HPDE6-E6E7 (cell line): ENCODE measurements at regions not wholly inside any gene's neighbourhood (a gene's known extent, or its start where the extent isn't known, plus 50 kb on each side); places are given as distances from the start of the nearest gene placed in this dataset.

Source experiments
- DNase-seq: peaks from one replicate; pipeline ENCODE4 v3.0.0; 2011; ENCODE audit warnings: missing footprints; ENCODE audit errors: extremely low spot score

GRCh38 chr6:21423106-21423854 lies 170.3 kb upstream of the SOX4 start:
- DNase-seq: no peak

DNA sequence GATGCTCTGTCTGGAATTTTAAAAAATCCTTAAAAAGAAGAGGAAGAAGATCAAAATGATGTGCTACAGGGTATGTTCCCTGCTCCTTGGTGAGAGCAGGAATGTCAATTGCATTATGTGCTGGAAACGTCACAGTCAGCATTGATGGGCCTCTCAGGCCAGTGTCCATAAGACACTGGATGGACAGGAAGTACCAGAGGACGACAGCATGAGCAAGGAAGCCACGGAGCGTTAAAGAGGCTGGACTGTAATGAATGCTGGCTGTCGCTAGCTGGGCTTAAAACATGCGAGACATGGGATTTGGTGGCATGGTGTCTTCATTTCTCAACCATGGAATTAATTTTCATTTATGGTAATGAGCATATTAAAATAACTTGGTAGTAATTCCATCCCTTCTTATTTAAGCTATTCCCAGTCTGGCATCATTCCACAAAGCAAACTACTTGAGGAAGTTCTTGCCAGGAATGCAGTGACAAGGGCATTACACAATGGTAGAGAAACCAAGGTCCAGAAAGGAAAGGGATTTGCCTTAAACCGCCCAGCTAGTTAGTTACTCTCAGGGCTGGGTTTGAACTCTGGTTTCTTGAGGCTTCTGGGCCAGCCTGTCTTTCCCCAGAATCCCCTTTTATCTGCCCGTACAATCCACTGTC lies 166.6 kb upstream of the SOX4 start:
- no peak for DNase-seq

GRCh38 chr6:21429291-21429690 lies 164.3 kb upstream of the SOX4 start:
- no peak for DNase-seq

DNA sequence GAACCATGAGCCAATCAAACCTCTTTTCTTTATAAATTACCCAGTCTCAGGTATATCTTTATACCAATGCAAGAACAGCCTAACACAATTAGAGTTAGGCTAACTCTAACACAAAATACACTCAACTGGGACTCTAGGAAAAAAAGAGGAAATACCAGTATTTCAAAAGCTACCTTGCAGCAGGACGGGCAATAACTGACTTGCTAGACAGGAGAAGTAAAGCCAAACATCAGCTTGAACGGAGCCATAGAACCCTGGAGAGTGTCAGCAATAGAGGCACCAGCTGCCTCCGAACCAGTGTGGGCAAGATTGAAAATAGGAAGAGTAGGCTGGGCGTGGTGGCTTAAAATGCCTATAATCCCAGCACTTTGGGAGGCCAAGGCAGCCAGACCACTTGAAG lies 162.0 kb upstream of the SOX4 start:
- no peak for DNase-seq

DNA sequence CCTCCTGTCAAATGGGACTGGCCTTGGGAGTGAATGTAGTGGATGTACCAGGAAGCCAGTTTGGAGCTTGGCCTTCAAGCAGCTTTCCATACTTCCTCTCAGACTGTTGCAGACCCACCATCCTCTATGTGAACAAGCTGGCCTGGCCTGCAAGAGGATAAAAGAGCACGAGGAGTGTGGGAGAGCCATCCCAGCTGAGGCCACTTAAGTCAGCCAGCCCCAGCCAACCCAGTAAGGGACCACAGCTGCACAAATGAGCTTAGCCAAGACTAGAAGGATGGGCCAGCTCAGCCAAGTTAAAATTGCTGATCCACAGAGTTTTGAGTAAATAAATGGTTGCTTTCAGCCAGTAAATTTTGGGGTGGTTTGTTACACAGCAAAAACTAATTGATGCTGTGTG lies 156.9 kb upstream of the SOX4 start:
- DNase-seq: no peak

GRCh38 chr6:21437581-21437980 lies 156.0 kb upstream of the SOX4 start:
- DNase-seq: no peak

DNA sequence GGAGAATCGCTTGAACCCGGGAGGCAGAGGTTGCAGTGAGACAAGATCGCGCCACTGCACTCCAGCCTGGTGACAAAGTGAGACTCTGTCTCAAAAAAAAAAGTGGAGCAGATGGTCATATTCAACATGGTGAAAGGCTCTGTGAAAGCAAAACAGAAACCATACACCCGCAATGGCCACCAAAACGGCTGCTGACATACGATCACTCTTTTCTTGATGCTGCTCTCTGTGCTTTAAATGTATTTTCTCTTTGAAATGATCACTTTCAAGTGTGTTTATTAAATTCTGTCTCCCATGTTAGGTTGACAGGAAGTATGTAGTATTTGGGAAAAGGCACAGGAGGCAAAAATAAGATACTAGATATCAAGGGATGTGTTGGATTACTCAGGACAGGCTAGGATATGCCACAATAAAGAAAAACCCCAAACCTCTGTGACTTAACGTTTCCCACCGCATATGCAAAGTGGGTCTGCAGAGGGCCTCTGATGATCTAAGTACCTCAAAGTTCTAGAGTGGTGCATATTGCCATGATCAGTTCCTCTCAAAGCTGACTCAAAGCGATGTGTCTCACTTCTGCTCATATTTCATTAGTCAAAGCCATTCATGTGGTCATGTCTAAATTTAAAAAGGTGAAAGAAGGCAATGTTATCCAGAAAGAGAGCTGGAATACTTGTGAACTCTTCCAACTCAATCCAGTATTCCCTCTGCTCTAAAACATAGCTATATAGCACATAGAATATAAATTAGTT lies 155.1 kb upstream of the SOX4 start:
- no peak for DNase-seq

DNA sequence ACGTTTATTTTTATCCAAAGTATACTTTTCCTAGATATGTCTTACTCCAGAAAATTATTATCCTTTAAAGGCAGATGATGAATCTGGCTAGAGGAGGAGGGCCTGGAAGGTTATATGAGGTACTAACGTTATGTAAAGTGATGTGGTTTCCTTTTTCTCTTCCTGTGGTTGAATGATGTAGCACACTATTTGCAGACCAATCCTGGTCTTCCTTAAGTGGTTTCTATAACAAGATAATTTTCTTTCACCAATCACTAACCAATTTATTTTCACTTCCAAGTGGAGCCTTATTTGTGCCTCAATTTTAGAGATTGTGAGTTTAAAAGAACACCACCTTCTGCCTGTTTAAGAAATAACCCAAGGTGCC lies 154.6 kb upstream of the SOX4 start:
- DNase-seq: no peak

GRCh38 chr6:21441386-21441785 lies 152.2 kb upstream of the SOX4 start:
- no peak for DNase-seq

GRCh38 chr6:21442874-21443273 lies 150.7 kb upstream of the SOX4 start:
- no peak for DNase-seq

DNA sequence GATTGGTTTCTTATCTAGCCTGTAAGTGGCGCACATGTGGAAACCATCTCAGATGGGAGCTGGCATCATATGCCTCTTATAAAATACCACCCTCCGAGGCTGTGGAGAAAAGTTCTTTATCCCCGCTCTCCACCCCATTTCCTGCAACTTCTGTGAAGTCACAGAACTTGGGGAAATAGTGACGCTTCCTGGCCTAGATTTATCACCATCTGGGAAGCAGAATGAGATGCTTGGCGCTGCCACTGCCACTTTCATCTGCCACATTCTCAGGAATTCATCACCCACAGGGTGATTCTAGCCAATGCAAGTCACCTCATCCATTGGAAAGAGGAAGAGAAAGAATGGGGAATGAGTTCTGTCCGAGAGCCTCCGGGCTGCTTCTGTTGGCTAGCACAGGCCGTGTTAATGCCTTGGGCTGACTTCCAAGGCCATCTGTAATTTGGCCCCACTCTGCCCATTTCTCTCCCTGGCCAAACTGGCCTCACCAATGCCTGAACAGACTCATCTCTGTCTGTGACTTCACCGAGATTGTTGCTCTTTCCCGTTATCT lies 148.8 kb upstream of the SOX4 start:
- no peak for DNase-seq

DNA sequence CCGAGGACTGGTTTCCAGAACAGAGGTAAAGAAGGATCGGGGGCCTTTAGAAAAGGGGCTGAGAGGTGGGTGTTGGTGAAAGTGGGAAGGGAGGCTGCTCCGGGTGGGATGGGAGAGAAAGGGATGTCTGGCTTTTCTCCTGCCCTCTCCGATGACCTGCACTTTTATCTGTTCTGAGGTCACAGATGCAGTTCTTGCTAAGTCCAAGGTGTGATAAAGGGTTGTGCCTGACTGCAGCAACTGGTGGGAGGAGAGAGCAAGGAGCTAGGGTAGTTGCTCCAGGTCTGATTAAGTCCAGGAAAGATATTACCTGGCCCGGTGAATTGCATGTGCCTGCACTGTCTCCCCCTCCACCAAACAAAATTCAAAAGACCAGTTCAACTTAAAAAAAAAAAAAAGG lies 145.6 kb upstream of the SOX4 start:
- no peak for DNase-seq

GRCh38 chr6:21448485-21449109 lies 145.0 kb upstream of the SOX4 start:
- DNase-seq: no peak

GRCh38 chr6:21450149-21450548 lies 143.4 kb upstream of the SOX4 start:
- no peak for DNase-seq

- no peak for DNase-seq
Measured at GRCh38 chr6:21450628-21451027, 142.9 kb upstream of the SOX4 start.

GRCh38 chr6:21451546-21452013 lies 142.0 kb upstream of the SOX4 start:
- DNase-seq: no peak

- DNase-seq: no peak
Measured at GRCh38 chr6:21454262-21454661, 139.3 kb upstream of the SOX4 start.

- DNase-seq: no peak
Measured at GRCh38 chr6:21455071-21455470, 138.5 kb upstream of the SOX4 start.

- DNase-seq: no peak
Measured at GRCh38 chr6:21457647-21458046, 135.9 kb upstream of the SOX4 start.

GRCh38 chr6:21459641-21460040 lies 133.9 kb upstream of the SOX4 start:
- DNase-seq: no peak

DNA sequence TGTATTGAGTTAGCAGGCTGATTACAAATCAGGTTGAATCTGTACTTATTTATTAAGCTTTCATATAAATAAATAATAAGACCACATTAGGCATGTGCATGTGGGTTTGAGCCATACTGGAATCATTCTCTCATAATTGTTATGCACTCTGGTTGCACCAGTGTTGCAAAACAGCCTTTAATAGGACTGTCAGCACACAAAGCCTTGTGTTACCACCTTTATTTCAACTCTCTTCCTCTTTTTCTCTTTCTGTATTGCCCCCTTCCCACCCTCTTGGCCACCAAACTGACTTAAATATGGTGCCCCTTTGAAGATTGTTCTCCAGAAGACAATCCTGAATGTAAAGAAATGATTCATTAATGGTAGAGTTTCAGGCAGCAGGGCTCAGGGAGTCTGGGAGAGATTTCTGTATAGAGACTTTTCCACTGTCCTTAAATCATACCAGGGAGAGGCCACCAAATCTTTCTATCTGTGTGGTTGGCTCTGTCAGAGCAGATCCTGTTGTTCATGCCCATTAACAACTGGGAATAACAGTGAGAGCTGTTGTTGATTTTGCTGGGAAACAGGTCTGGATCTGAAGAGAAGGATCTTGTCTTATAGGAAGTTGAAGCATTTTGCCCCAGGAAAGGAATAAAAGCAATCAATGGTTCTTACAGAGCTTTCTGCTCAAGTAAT lies 131.6 kb upstream of the SOX4 start:
- DNase-seq: no peak

DNA sequence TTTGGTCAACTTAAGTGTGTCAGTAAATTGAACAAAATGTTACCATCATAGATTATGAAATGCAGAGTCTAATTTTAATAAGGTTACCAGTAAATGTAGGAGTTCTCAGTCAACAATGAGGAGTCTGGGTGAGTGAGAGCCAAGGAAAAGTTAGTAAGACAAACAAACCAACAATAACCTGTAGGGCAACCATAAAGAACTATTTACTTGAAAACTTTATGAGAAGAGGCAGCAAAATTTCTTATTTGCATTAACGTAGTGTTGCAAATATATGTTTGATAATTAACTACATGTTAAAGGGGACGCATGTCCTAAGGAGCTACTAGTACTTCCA lies 131.1 kb upstream of the SOX4 start:
- no peak for DNase-seq
